AG09309 (cell line): ENCODE measurements at regions not wholly inside any gene's neighbourhood (a gene's known extent, or its start where the extent isn't known, plus 50 kb on each side); places are given as distances from the start of the nearest gene placed in this dataset.

Experiments
- DNase-seq: peaks from one replicate; pipeline ENCODE4 v3.0.0-alpha.2; 2010; ENCODE audit warnings: low read depth
- H3K4me3 ChIP-seq: 2 replicates; pipeline ENCODE4 v1.5.1; 2011; ENCODE audit warnings: mild to moderate bottlenecking, low read depth, low read length, moderate library complexity; ENCODE audit not compliant: control insufficient read depth
- CTCF ChIP-seq: IDR thresholded peaks from 2 replicates; pipeline ENCODE4 v1.5.1; 2011; ENCODE audit warnings: mild to moderate bottlenecking, low read depth, low read length, inconsistent platforms; ENCODE audit not compliant: insufficient read depth, control insufficient read depth; ENCODE audit errors: missing control alignments

- no peak for TF ChIP-seq CTCF
- no peak for DNase-seq
- H3K4me3 ChIP-seq, result no peak overlapping the region
Measured at GRCh38 chr6:3578981-3579380, 122.1 kb upstream of the SLC22A23 start.

GRCh38 chr6:3577517-3577916 lies 120.7 kb upstream of the SLC22A23 start:
- DNase-seq, result no peak
- no peak for TF ChIP-seq CTCF
- H3K4me3 ChIP-seq, result no peak overlapping the region

- H3K4me3 ChIP-seq, result no peak overlapping the region
- TF ChIP-seq CTCF, result no peak
- DNase-seq, result no peak
Measured at GRCh38 chr6:3575701-3576100, 118.9 kb upstream of the SLC22A23 start.

- TF ChIP-seq CTCF, result no peak
- no peak overlapping the region for H3K4me3 ChIP-seq
- no peak for DNase-seq
Measured at GRCh38 chr6:3575166-3575565, 118.3 kb upstream of the SLC22A23 start.

- H3K4me3 ChIP-seq, result no peak overlapping the region
- no peak for DNase-seq
- TF ChIP-seq CTCF, result no peak
Measured at GRCh38 chr6:3573670-3574069, 116.8 kb upstream of the SLC22A23 start.

GRCh38 chr6:3571836-3572235 lies 115.0 kb upstream of the SLC22A23 start:
- TF ChIP-seq CTCF, result no peak
- no peak overlapping the region for H3K4me3 ChIP-seq

GRCh38 chr6:3571250-3571681 lies 114.4 kb upstream of the SLC22A23 start:
- TF ChIP-seq CTCF, result no peak
- H3K4me3 ChIP-seq, result no peak overlapping the region
- no peak for DNase-seq

More at GRCh38 chr6:3571836-3572235, 115.0 kb upstream of the SLC22A23 start:
- DNase-seq, result no peak
